Transverse colon (tissue), 4 donors: ENCODE measurements at regions not wholly inside any gene's neighbourhood (a gene's known extent, or its start where the extent isn't known, plus 50 kb on each side); places are given as distances from the start of the nearest gene placed in this dataset.

Experiments used
- DNase-seq: peaks from one replicate; pipeline ENCODE4 v3.0.0-alpha.2; 2019
- H3K27ac ChIP-seq, 4 donors: fragments of 200-600 bp; sonication (generic); 2 replicates each; pipeline ENCODE4 v1.5.1; 2016 to 2018; ENCODE audit warnings: inconsistent platforms in 4 of 4
- H3K27me3 ChIP-seq: fragments of 200-600 bp; sonication (generic); 2 replicates; pipeline ENCODE4 v1.5.1; 2017; ENCODE audit warnings: inconsistent platforms
- H3K36me3 ChIP-seq, 4 donors: fragments of 200-600 bp; sonication (generic); 2 replicates each; pipeline ENCODE4 v1.5.1; 2017 to 2019; ENCODE audit warnings: inconsistent platforms in 4 of 4
- H3K4me1 ChIP-seq, 4 donors: fragments of 200-600 bp; sonication (generic); 2 replicates each; pipeline ENCODE4 v1.5.1; 2017 to 2020; ENCODE audit warnings: inconsistent platforms in 4 of 4
- H3K4me3 ChIP-seq, 4 donors: fragments of 200-600 bp; sonication (generic); 1 replicate in 1 of 4; 2 replicates in 3 of 4; pipeline versions ENCODE4 v1.5.1 to v1.6.1; 2017 to 2019; ENCODE audit warnings: inconsistent platforms in 4 of 4
- H3K9me3 ChIP-seq, 2 donors: fragments of 200-600 bp; sonication (generic); 2 replicates each; pipeline ENCODE4 v1.5.1; 2017 to 2019; ENCODE audit warnings: inconsistent platforms in 2 of 2
- CTCF ChIP-seq, 5 experiments: fragments of 200-600 bp in 3 of 5; fragments of 450-650 bp in 2 of 5; sonication (generic) in 3 of 5; IDR thresholded peaks; 1 replicate in 2 of 5; 2 replicates in 3 of 5; pipeline ENCODE4 v1.5.1; 2016 to 2017; ENCODE audit warnings: antibody characterized with exemption in 5 of 5, inconsistent platforms in 3 of 5, mild to moderate bottlenecking in 2 of 5, moderate library complexity in 1 of 5
- EP300 ChIP-seq: sonication (generic); formaldehyde crosslinking; IDR thresholded peaks from one replicate; pipeline ENCODE4 v1.6.1; 2017; ENCODE audit warnings: antibody characterized with exemption, low read depth
- POLR2A ChIP-seq: fragments of 450-650 bp; IDR thresholded peaks from one replicate; pipeline ENCODE4 v1.6.1; 2016; ENCODE audit warnings: antibody characterized with exemption, mild to moderate bottlenecking, moderate library complexity
- POLR2AphosphoS5 ChIP-seq, 3 donors: sonication (generic); formaldehyde crosslinking; IDR thresholded peaks; one replicate each; pipeline ENCODE4 v1.6.1; 2016; ENCODE audit warnings: antibody characterized with exemption in 3 of 3
- WGBS, 2 donors: methylation state at CpG; one replicate each; pipeline ENCODE4 v1.1.5; 2018; ENCODE audit warnings: low coverage in 1 of 2; 5-methylcytosine and 5-hydroxymethylcytosine counted together
- in situ Hi-C, 4 donors: fragments of 200-750 bp; cut with MboI; loops; one replicate each; pipeline versions ENCODE4 v1.15.0 to v1.15.1; 2017; ENCODE audit warnings: low sequenced_read_pairs in 3 of 4, low pct_ligation_motif_present in 1 of 4, low pct_unique_long_range_greater_than_20kb in 1 of 4
- intact Hi-C: fragments of 100-400 bp; cut with DNase I; formaldehyde crosslinking; loops from one replicate; pipeline ENCODE4 v1.15.1; 2023; ENCODE audit warnings: low total_unique reads

GRCh38 chr11:104490182-104490581, 326.2 kb upstream of the PDGFD start:
- 88% methylated on average over 6 of the region's 6 CpGs; no CpG with 5 or more reads in 1 of the 2 donors for WGBS, 2 donors
- no peak for TF ChIP-seq CTCF (IDR thresholded peaks at IDR 0.05)
- no peak overlapping the region for H3K4me3 ChIP-seq
- intact Hi-C loops, result no loop called here
- no peaks in the 10 kb centered on the region for H3K27me3 ChIP-seq
- H3K4me1 ChIP-seq, result no peaks in the 10 kb centered on the region
- H3K36me3 ChIP-seq, result no peaks in the 10 kb centered on the region
- H3K27ac ChIP-seq, result no peak overlapping the region
- in situ Hi-C loops, result no loop called here
- H3K9me3 ChIP-seq, result peaks cover 9 to 22% of the 10 kb centered on the region in 2 donors
- DNase-seq, result no peak

- intact Hi-C loops (no loop called here), in situ Hi-C loops (no loop called here)
- 87 to 93% methylated on average over 3 of the region's 3 CpGs for whole genome bisulfite sequencing, 2 donors
- H3K27ac ChIP-seq, result no peak overlapping the region
- H3K27me3 ChIP-seq, result no peaks in the 10 kb centered on the region
- TF ChIP-seq EP300 (no peak), POLR2A (no peak), POLR2AphosphoS5 (IDR thresholded peaks at IDR 0.05) (no peak), CTCF (IDR thresholded peaks at IDR 0.05) (no peak)
- H3K9me3 ChIP-seq, result peaks cover 9 to 22% of the 10 kb centered on the region in 2 donors
- DNase-seq, result no peak
- no peaks in the 10 kb centered on the region for H3K36me3 ChIP-seq
- H3K4me3 ChIP-seq, result no peak overlapping the region
- H3K4me1 ChIP-seq, result no peaks in the 10 kb centered on the region
Observed at GRCh38 chr11:104488561-104488960, 324.6 kb upstream of the PDGFD start.

GRCh38 chr11:104487046-104487806, 323.3 kb upstream of the PDGFD start:
- H3K4me3 ChIP-seq, result no peak overlapping the region
- TF ChIP-seq POLR2A, result no peak
- no peak for TF ChIP-seq CTCF (IDR thresholded peaks at IDR 0.05)
- TF ChIP-seq POLR2AphosphoS5 (IDR thresholded peaks at IDR 0.05), result no peak
- no peak for TF ChIP-seq EP300
- no peak for DNase-seq
- peaks cover 9 to 18% of the 10 kb centered on the region in 2 donors for H3K9me3 ChIP-seq
- no peaks in the 10 kb centered on the region for H3K4me1 ChIP-seq
- 62 to 74% methylated on average over 4 of the region's 4 CpGs for WGBS, 2 donors
- no peaks in the 10 kb centered on the region for H3K36me3 ChIP-seq
- H3K27me3 ChIP-seq, result no peaks in the 10 kb centered on the region
- in situ Hi-C loops, result no loop called here
- no peak overlapping the region for H3K27ac ChIP-seq
- intact Hi-C loops, result no loop called here

GRCh38 chr11:104484804-104485554, 321.0 kb upstream of the PDGFD start:
- TF ChIP-seq POLR2AphosphoS5 (IDR thresholded peaks at IDR 0.05), result no peak
- TF ChIP-seq EP300, result no peak
- no peak for TF ChIP-seq CTCF (IDR thresholded peaks at IDR 0.05)
- no peak for TF ChIP-seq POLR2A
- WGBS, 2 donors, result 49 to 51% methylated on average over 3 to 4 of the region's 4 CpGs
- Histone ChIP-seq H3K27me3 (no peaks in the 10 kb centered on the region), H3K4me3 (no peak overlapping the region), H3K9me3 (peaks cover 2 to 3% of the 10 kb centered on the region in 2 donors), H3K27ac (no peak overlapping the region), H3K36me3 (no peaks in the 10 kb centered on the region), H3K4me1 (no peaks in the 10 kb centered on the region)
- in situ Hi-C loops, result no loop called here
- intact Hi-C loops, result no loop called here
- DNase-seq, result no peak
